Ectodermal cell (in vitro differentiated cells): ENCODE measurements at regions not wholly inside any gene's neighbourhood (a gene's known extent, or its start where the extent isn't known, plus 50 kb on each side); places are given as distances from the start of the nearest gene placed in this dataset.
"Not testable (repeated sequence)": the region's sequence is repeated elsewhere in the genome, so short reads cannot be mapped to it uniquely, and the experiment has no call there.

Experiments
- H3K27ac ChIP-seq: 2 replicates; pipeline ENCODE4 v1.7.0; 2013; ENCODE audit warnings: mild to moderate bottlenecking, low read depth, low read length; ENCODE audit not compliant: insufficient read depth, poor library complexity, severe bottlenecking
- H3K27me3 ChIP-seq: 2 replicates; pipeline ENCODE4 v1.7.0; 2013; ENCODE audit warnings: mild to moderate bottlenecking, low read length; ENCODE audit not compliant: insufficient read depth, control insufficient read depth, poor library complexity, severe bottlenecking
- H3K36me3 ChIP-seq: one replicate; pipeline ENCODE4 v1.7.0; 2013; ENCODE audit warnings: low read length; ENCODE audit not compliant: control insufficient read depth, insufficient read depth
- H3K4me1 ChIP-seq: one replicate; pipeline ENCODE4 v1.7.0; 2013; ENCODE audit warnings: low read length; ENCODE audit not compliant: control insufficient read depth, insufficient read depth
- H3K4me3 ChIP-seq: 2 replicates; pipeline ENCODE4 v1.7.0; 2013; ENCODE audit warnings: low read depth, low read length, control low read depth; ENCODE audit not compliant: insufficient read depth
- H3K9me3 ChIP-seq: 2 replicates; pipeline ENCODE4 v1.7.0; 2013; ENCODE audit warnings: mild to moderate bottlenecking, low read length, moderate library complexity; ENCODE audit not compliant: control insufficient read depth
- WGBS, 2 experiments: methylation state at CpG; one replicate each; pipeline ENCODE4 v1.1.7; 2013; ENCODE audit warnings: missing lambda C conversion rate in 2 of 2; 5-methylcytosine and 5-hydroxymethylcytosine counted together

DNA sequence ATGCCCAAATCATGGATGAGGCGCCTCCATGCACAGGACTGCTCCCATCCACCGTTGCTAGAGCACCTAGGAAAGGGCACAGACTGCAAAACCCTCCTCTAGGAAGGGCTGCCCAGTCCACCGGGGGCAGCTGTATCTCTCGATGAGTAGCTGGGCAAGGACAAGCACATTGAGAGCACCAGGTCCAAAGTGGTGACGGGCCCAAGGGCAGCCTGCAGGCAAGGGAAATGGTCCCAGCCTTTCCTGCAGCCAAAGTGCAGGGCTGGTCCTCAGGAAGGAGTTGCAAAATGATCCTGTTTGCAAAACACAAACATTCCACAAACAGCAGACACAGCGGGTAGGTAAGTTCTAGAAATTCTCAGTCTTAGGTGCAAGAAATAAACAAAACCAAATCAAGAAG lies 158.8 kb downstream of the IGLL1 start:
- H3K27ac ChIP-seq, H3K36me3 ChIP-seq, H3K4me3 ChIP-seq, H3K9me3 ChIP-seq, H3K27me3 ChIP-seq, H3K4me1 ChIP-seq: not testable (repeated sequence)
- WGBS, 2 experiments, result 86 to 92% methylated on average over 6 of the region's 6 CpGs

DNA sequence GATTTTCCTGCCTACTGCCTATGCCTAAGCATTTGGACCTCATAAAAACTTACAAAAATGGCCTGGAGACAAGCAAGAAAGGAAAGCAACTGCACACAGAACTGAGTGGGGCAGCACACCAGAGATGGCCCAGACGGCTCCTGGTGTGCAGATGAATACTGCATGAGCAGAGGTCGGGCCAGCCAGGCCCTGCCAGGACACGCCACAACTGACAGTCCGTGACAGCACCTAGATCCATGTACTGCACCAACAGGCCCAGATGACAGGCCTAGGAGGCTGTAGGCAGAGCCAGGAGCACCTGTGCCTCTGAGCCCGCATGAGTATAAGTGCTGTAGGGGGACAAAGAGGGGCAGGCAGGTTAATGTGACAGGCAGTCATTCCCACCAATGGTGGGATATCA lies 160.2 kb downstream of the IGLL1 start:
- no peaks in the 10 kb centered on the region for H3K9me3 ChIP-seq
- no peaks in the 10 kb centered on the region for H3K4me1 ChIP-seq
- no peaks in the 10 kb centered on the region for H3K36me3 ChIP-seq
- H3K4me3 ChIP-seq, result no peak overlapping the region
- H3K27ac ChIP-seq, result no peak overlapping the region
- 81 to 82% methylated on average over 5 of the region's 5 CpGs for WGBS, 2 experiments
- H3K27me3 ChIP-seq, result no peaks in the 10 kb centered on the region

DNA sequence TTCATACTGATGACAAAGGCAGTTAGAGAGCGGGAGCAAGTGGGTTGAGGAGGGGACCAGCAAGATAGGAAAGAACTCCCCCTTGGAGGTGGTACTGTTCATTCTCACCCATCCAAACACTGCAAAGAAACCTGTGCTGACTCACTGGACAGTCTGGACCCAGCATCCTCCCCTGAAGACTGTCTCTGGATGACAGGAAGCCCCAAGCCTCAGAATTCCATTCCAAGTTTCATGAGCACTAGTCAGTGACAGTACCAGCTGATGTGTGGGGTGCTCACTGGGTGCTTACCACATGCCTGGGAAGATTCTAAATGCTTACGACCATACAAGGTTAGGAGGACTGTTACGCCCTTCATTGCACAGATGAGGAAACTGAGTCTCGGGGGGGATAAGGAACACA lies 160.9 kb downstream of the IGLL1 start:
- Histone ChIP-seq H3K27me3 (no peaks in the 10 kb centered on the region), H3K4me1 (no peaks in the 10 kb centered on the region), H3K27ac (no peak overlapping the region), H3K36me3 (no peaks in the 10 kb centered on the region), H3K9me3 (no peaks in the 10 kb centered on the region), H3K4me3 (no peak overlapping the region)
- WGBS, 2 experiments, result 77 to 81% methylated on average over 4 of the region's 4 CpGs

DNA sequence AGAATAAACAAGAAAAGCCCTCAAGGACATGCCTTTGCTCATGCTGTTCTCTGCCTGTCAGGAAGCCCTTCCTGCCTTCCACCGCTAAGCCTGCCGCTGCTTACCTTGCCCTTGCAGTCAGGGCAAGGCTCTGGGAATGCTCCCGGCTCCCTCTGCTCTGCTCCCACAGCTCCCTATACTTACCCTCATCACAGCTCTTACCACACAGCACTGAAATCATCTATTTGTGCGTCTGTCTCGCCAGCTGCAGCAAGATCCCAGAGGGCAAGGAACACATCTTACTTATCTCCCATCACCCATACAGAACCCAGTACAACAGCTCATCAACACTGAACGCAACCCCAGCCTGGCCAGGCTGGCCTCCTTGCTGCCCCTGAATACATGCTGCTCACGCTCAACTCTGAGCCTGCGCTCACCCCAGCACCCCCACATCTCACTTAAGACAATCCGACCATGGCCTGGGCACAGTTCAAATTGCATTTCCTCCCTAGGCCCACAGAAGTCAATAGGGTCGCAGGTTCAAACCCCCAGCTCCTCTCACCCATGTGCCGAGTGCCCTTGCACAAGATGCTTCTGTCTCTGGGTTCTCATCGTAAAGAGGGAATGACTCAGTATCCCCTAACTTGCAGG lies 161.8 kb downstream of the IGLL1 start:
- no peak overlapping the region for H3K27ac ChIP-seq
- no peaks in the 10 kb centered on the region for H3K36me3 ChIP-seq
- H3K4me1 ChIP-seq, result no peaks in the 10 kb centered on the region
- H3K4me3 ChIP-seq, result no peak overlapping the region
- WGBS, 2 experiments, result 87 to 89% methylated on average over 12 of the region's 12 CpGs
- no peaks in the 10 kb centered on the region for H3K9me3 ChIP-seq
- H3K27me3 ChIP-seq, result no peaks in the 10 kb centered on the region

DNA sequence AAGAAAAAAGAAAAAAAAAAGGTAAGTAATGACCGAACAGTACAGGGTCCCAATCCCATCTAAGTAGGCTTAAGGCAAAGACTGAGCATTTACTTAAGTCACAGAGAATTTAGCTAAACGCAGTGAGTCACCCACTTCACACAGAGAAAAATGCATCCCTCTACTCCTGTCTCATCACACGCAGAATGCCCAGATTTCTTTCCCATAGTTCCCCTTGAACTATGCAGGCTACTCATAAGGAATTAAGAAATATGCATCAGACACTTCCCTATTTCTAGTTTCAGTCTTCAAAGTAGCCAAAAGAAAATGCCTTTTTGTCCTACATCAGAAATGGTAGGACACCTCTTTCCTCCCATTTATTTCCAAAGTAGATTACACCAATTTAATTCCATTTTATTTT lies 162.8 kb downstream of the IGLL1 start:
- not testable (repeated sequence) for H3K27ac ChIP-seq, H3K27me3 ChIP-seq, H3K36me3 ChIP-seq, H3K9me3 ChIP-seq, H3K4me1 ChIP-seq, H3K4me3 ChIP-seq
- 89 to 90% methylated on average over 2 of the region's 3 CpGs for WGBS, 2 experiments

DNA sequence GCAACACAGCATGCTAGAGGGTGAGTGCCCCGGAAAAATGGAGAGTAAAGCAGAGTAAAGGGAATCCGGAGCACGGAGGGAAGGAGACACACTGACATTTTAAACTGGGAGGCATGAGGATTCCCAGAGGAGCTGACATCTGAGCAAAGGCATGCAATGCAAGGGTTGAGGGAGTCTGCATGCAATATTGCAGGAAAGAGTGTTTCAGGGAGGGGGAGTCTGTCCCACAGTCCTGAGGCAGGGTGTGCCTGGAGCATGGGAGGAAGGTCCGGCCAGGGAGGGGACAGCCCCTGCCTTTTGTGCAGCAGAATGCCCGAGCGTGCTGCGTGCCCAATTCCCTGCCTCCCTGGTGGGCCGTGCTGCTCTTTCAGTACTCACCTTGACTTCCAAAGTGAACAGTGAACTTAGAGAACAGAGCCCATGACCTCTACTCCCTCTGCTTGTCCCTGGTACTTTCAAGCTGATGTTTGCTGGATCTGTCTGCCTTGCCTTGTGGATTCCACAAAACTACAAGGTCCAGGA lies 163.9 kb downstream of the IGLL1 start:
- not testable (repeated sequence) for H3K4me3 ChIP-seq, H3K27me3 ChIP-seq, H3K27ac ChIP-seq, H3K36me3 ChIP-seq, H3K9me3 ChIP-seq, H3K4me1 ChIP-seq
- 69 to 74% methylated on average over 6 to 8 of the region's 8 CpGs for WGBS, 2 experiments

DNA sequence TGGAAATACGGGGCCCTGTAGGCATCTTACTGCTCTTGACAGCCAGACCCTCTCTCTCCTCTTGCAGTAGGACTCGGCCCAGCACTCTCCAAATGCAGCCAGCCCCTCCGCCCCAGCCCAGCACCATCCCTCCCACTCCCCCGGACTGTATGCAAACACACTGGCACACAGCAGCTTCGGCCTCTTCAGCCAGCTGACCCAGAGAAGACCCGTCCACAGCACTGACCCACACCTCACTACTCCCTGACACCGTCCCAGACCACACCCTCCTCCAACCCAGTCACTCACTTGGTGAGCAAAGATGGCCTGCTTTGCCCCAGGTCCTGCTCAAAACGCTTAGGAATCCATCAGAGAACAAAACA lies 164.6 kb downstream of the IGLL1 start:
- Histone ChIP-seq H3K4me1 (no peaks in the 10 kb centered on the region), H3K27me3 (no peaks in the 10 kb centered on the region), H3K36me3 (no peaks in the 10 kb centered on the region), H3K4me3 (no peak overlapping the region), H3K27ac (no peak overlapping the region), H3K9me3 (no peaks in the 10 kb centered on the region)
- 54 to 61% methylated on average over 8 of the region's 8 CpGs for WGBS, 2 experiments

DNA sequence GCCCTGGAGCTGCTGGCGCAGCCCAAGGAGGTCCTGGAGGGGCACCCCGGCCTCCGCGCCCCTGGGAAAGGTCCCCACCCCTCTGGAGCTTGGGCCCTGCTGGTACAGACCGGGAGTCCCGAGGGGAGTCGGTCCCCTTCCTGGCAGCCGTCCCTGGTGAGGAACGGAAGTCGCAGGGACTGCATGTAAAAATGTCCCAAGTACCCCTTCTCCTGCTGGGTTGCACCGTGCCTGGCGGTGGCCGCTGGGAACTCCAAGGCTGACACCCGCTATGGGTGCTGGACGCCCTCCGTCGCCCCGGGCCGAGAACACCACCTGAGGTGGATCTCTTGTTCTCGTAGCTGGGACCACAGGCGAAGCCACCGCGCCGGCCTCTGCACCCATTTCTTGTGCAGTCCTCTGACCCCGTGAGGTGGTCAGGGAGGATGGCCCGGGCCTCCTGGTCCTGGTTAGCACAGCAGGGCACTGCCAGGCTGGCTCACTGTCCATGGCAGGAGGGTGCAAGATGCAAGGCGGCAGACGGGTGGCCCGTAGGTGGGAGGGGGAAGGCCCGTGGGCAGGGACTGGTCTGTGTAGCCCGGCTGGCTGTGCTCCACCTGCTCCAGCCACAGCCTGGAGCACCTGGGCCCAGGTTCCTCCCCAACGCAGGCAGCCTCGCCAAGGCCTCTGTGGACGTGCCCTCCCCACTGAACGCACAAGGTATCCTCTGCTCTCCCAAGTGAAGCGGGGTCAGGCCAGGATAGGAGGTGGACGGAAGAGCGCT lies 165.2 kb downstream of the IGLL1 start:
- no peak overlapping the region for H3K27ac ChIP-seq
- H3K9me3 ChIP-seq, result no peaks in the 10 kb centered on the region
- no peak overlapping the region for H3K4me3 ChIP-seq
- no peaks in the 10 kb centered on the region for H3K4me1 ChIP-seq
- no peaks in the 10 kb centered on the region for H3K36me3 ChIP-seq
- no peaks in the 10 kb centered on the region for H3K27me3 ChIP-seq
- 90 to 92% methylated on average over 38 of the region's 38 CpGs for WGBS, 2 experiments

DNA sequence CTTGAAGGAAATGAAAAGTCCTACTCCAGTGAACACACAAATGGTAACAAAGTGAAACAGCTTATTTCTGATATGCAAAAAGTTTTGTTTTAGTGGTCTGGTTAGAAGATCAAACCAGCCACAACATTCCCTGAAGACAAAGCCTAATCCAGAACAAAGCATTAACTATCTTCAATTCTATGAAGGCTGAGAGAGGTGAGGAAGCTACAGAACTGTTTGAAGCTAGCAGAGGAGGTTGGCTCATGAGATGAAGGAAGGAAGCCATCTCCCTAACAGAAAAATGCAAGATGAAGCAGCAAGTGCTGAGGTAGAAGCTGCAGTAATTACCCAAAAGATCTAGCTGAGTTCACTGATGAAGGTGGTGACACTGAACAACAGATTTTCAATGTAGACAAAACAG lies 168.4 kb downstream of the IGLL1 start:
- H3K27ac ChIP-seq, result no peak overlapping the region
- H3K4me1 ChIP-seq, result no peaks in the 10 kb centered on the region
- no peaks in the 10 kb centered on the region for H3K36me3 ChIP-seq
- H3K9me3 ChIP-seq, result no peaks in the 10 kb centered on the region
- no peaks in the 10 kb centered on the region for H3K27me3 ChIP-seq
- H3K4me3 ChIP-seq, result no peak overlapping the region

DNA sequence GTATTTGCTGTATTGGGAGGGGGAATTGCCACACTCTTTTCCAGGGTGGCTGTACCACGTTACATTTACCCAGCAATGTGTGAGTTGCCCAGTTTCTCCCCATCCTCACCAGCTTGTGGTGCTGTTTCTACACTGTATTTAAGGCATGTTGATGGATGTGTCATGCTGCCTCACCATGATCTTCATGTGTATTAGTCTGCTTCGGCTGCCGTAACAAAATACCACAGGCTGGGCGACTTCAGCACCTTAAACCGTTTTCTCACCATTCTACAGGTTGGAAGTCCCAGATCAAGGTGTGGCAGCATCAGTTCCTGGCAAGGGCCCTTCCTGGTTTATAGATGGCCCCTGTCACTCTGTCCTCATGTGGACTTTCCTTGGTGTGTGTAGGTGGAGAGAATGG lies 169.7 kb downstream of the IGLL1 start:
- no peaks in the 10 kb centered on the region for H3K36me3 ChIP-seq
- no peak overlapping the region for H3K27ac ChIP-seq
- peaks cover 4% of the 10 kb centered on the region for H3K4me1 ChIP-seq
- 95 to 96% methylated on average over 5 of the region's 5 CpGs for WGBS, 2 experiments
- no peaks in the 10 kb centered on the region for H3K9me3 ChIP-seq
- no peak overlapping the region for H3K4me3 ChIP-seq
- no peaks in the 10 kb centered on the region for H3K27me3 ChIP-seq
